ENCODE measurements at regions not wholly inside any gene's neighbourhood (a gene's known extent, or its start where the extent isn't known, plus 50 kb on each side); places are given as distances from the start of the nearest gene placed in this dataset.
"Not testable (repeated sequence)": the region's sequence is repeated elsewhere in the genome, so short reads cannot be mapped to it uniquely, and the experiment has no call there.

- DNase-seq (ENCODE audit: low read depth, low spot score): no peak
Observed at GRCh38 chr2:23055251-23055650, 329.7 kb upstream of the KLHL29 start.

DNA sequence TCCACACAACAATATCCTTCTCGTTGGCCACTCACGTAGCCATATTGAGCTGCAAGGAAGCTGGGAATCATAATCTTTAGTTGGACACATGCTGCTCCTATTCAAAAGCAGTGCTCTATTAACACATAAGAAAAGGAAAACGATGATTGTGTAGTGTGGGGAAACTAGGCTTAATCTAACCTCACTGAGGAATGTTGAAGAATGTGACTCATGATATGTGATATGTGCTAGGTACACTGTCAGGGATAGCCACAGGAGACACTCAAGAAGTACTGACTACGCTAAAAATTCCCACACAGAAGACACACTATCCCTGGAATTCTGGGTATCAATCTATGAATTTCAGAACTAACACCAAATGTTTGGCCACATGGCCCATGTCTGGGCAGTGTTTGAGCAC is 328.1 kb upstream of the KLHL29 start:
- not testable (repeated sequence) for DNase-seq (ENCODE audit: low read depth, low spot score)

DNA sequence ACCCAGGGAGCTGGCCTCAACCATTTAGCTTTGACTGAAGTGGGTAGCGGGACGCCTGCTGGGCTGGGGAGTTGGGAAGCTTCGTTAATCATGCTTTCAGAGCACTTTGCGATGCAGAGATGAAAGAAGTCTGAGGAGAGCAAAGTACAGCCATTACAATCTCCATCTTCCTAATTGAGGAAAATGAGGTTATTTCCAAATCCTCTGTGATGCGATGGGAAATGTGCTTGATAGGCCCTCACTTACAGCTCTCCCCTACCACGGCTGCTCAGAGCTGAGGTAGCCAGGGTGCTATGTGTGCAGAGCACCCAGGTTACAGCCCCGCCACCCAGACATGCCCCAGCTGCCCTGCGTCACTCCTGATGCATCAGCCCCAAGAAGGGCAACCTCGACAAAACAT is 326.5 kb upstream of the KLHL29 start:
- DNase-seq (ENCODE audit: low read depth, low spot score): no peak

DNA sequence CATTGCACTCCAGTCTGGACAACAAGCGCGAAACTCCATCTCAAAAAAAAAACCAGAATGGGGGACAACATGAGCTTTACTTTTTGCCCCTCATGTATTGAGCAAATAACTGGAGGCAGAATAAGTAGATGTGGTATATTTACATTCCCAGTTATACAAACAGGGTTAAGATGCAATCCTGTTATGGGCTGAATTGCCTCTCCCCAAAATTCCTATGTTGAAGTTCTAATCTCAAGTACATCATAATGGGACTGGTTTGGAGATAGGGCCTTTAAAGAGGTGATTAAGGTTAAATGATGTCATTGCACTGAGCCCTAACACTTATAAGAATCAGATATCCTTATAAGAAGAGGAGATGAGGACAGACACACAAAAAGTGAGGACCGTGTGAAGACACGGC is 319.8 kb upstream of the KLHL29 start:
- no peak for DNase-seq (ENCODE audit: low read depth, low spot score)

GRCh38 chr2:23065936-23066335 is 319.0 kb upstream of the KLHL29 start:
- DNase-seq (ENCODE audit: low read depth, low spot score): no peak

- no peak for DNase-seq (ENCODE audit: low read depth, low spot score)
Observed at GRCh38 chr2:23066686-23067085, 318.3 kb upstream of the KLHL29 start.

- no peak for DNase-seq (ENCODE audit: low read depth, low spot score)
Observed at GRCh38 chr2:23069156-23069555, 315.8 kb upstream of the KLHL29 start.

DNA sequence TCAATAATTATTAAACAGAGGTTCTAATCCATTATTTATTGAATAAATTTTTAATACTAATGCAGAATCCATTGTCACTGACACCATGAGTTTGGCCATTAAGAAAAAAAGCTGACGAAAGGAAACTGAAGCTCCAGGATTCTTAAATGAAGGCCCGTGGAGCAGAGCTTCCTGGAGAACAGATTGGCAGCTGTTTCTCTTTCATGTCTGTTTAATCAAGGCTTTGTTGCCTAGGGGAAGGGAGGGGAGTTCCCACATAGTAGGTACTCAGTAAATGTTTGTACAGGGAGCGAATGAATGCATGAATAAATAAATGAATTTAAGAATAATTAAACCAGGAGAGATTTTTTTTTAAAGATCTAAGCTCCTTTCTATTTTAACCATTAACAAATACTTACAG is 315.1 kb upstream of the KLHL29 start:
- DNase-seq (ENCODE audit: low read depth, low spot score): no peak

- no peak for DNase-seq (ENCODE audit: low read depth, low spot score)
Observed at GRCh38 chr2:23073056-23073455, 311.9 kb upstream of the KLHL29 start.

- no peak for DNase-seq (ENCODE audit: low read depth, low spot score)
Observed at GRCh38 chr2:23073671-23074070, 311.3 kb upstream of the KLHL29 start.

DNA sequence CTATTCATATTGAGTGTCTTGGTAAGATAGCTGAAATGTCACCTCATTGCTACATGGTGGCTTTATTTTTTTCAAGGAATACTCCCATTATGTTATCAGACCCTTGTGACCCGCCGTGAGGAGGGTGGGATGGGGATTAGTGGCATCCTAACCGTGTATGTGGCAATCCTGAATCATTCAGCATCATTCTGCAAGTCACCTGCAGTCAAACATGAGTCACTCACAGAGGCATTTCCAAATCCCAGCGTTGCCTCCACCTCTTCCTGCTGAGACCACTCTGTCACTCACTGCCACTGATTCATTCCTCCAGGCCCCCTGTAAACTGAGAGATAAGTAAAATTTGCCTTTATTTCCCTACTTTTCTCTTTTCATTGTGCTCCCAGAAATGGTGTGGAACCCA is 307.4 kb upstream of the KLHL29 start:
- no peak for DNase-seq (ENCODE audit: low read depth, low spot score)

GRCh38 chr2:23078784-23079434 is 306.1 kb upstream of the KLHL29 start:
- no peak for DNase-seq (ENCODE audit: low read depth, low spot score)

DNA sequence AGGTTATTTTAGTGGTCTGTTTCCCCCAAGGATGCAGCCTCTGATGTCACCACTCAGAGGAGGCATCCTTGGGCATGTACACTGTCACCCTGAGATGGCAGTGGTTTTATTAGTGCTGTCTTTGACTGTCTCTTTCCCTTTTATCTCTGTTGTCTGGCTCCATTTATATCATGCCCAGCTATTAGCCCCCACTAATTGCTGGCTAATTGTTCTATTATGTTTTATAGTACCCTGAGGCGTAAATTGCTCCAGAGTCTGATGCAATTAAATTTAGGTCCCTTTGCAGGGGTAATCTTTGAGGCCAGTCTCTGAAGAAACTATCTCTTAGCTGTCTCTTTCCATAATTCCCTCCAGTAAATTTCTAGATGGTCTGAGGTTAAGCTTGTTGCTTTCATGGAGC is 301.0 kb upstream of the KLHL29 start:
- no peak for DNase-seq (ENCODE audit: low read depth, low spot score)

DNA sequence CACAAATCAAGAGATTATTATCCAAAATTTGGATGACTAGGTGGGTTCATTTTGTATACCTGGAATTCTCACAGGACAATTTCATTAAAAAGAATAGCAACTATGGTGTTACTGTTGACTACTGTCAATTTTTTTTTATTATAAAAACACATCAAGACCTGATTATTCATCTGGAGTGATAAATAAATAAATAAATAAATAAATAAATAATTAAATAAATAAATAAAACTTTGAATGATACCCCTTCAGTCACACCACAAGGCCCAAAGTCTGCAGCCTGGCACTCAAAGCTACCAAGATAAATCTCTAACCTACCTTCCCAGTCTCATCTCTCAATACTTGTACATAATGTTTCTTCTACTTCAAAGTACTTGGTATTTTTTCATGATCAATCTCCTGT is 294.0 kb upstream of the KLHL29 start:
- no peak for DNase-seq (ENCODE audit: low read depth, low spot score)

DNA sequence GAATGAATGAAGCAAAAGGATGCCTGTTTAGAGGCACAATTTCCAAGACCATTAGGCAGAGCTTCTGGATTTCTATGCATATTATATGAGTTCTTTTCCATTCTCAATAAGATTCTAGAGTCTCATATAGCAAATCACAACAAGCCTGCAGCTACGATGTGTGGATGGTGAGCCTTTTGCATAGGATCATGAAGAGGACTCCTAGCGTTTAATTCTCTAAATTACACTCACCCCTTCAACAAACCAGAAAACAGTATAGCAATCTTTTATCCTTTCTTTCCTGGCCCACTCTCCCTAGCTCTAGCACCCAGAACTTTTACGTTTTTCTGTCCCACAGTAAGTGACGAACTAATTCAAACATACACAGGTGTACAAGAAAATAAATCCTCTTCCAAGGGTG is 293.1 kb upstream of the KLHL29 start:
- DNase-seq (ENCODE audit: low read depth, low spot score): no peak

- DNase-seq (ENCODE audit: low read depth, low spot score): no peak
Observed at GRCh38 chr2:23092831-23093230, 292.1 kb upstream of the KLHL29 start.

DNA sequence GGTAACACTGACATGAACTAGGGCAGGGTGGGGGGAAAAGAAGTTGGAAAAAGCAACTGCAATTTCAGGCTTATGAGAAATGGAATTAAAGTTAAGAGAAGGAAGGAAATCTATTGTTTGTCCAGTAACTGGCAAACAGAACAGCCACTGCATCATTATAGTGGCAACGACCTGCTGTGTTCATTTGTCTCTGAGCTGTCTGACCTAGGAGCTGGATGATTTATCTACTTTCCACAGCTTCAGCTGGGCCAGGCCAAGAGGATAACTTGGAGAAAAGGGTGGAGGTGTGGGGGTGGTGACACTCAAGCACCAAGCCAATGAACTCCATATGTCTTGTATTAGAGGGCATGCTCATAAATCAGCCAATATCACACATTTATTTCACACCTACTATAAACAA is 291.5 kb upstream of the KLHL29 start:
- DNase-seq (ENCODE audit: low read depth, low spot score): no peak

GRCh38 chr2:23096906-23097602 is 287.9 kb upstream of the KLHL29 start:
- no peak for DNase-seq (ENCODE audit: low read depth, low spot score)

DNA sequence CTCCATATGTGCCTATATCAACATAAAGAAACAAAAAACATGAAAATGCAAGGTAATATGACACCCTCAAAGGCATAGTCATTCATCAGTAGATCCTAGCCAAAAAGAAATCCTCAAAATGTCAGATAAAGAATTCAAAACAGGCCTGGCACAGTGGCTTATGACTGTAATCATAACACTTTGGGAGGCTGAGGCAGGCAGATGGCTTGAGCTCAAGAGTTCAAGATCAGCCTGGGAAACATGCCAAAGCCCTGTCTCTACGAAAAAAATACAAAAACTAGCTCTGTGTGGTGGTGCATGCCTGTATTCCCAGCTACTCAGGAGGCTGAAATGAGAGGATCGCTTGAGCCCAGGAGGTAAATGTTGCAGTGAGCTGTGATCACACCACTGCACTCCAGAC is 284.6 kb upstream of the KLHL29 start:
- no peak for DNase-seq (ENCODE audit: low read depth, low spot score)

- no peak for DNase-seq (ENCODE audit: low read depth, low spot score)
Observed at GRCh38 chr2:23106242-23106785, 278.7 kb upstream of the KLHL29 start.

GRCh38 chr2:23107327-23107941 is 277.5 kb upstream of the KLHL29 start:
- no peak for DNase-seq (ENCODE audit: low read depth, low spot score)

GRCh38 chr2:23111263-23111662 is 273.7 kb upstream of the KLHL29 start:
- no peak for DNase-seq (ENCODE audit: low read depth, low spot score)

DNA sequence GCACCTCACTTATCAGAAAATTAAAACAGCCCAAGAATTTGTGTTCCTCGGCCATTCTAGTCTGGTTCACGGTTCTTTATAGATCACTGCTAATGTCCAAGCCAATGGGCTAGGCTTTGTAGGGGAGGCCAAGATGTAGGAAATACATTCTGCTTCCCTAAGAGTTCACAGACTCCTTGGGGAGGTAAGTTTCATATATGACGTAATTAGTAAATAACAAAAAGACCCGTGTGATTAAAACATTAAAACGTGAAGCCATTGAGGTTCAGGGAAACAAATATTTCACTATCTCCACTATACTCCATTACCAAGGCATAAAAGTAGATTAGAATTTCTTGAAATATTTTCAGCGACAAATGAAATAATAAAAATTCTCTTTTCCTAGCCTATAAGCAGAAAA is 272.5 kb upstream of the KLHL29 start:
- DNase-seq (ENCODE audit: low read depth, low spot score): no peak

All from pulmonary artery endothelial cell (primary cell).